ENCODE measurements at regions not wholly inside any gene's neighbourhood (a gene's known extent, or its start where the extent isn't known, plus 50 kb on each side); places are given as distances from the start of the nearest gene placed in this dataset.

- no peak for ATAC-seq
- Mint-ChIP-seq H3K36me3 (ENCODE audit: insufficient read depth) (no peaks in the 10 kb centered on the region), H3K4me1 (ENCODE audit: low read depth) (no peaks in the 10 kb centered on the region), H3K27me3 (ENCODE audit: low read depth) (peaks cover 16% of the 10 kb centered on the region), H3K4me3 (no peak overlapping the region), H3K9me3 (no peaks in the 10 kb centered on the region)
- no peak for DNase-seq
Measured at GRCh38 chr13:52975969-52976368, 52.6 kb upstream of the OLFM4 start.

- Mint-ChIP-seq H3K9me3 (no peaks in the 10 kb centered on the region), H3K27me3 (ENCODE audit: low read depth) (peaks cover 16% of the 10 kb centered on the region), H3K4me3 (no peak overlapping the region), H3K36me3 (ENCODE audit: insufficient read depth) (no peaks in the 10 kb centered on the region), H3K4me1 (ENCODE audit: low read depth) (no peaks in the 10 kb centered on the region)
- ATAC-seq, result no peak
- DNase-seq, result no peak
Measured at GRCh38 chr13:52975161-52975560, 53.5 kb upstream of the OLFM4 start.

- DNase-seq (no peak), ATAC-seq (no peak)
- Mint-ChIP-seq H3K27me3 (ENCODE audit: low read depth) (peaks cover 16% of the 10 kb centered on the region), H3K4me3 (no peak overlapping the region), H3K4me1 (ENCODE audit: low read depth) (no peaks in the 10 kb centered on the region), H3K36me3 (ENCODE audit: insufficient read depth) (no peaks in the 10 kb centered on the region), H3K9me3 (no peaks in the 10 kb centered on the region)
Measured at GRCh38 chr13:52974711-52975110, 53.9 kb upstream of the OLFM4 start.

GRCh38 chr13:52969373-52969772 is 59.2 kb upstream of the OLFM4 start:
- Mint-ChIP-seq H3K4me1 (ENCODE audit: low read depth) (no peaks in the 10 kb centered on the region), H3K9me3 (no peaks in the 10 kb centered on the region), H3K4me3 (no peak overlapping the region), H3K27me3 (ENCODE audit: low read depth) (peaks cover 15% of the 10 kb centered on the region), H3K36me3 (ENCODE audit: insufficient read depth) (no peaks in the 10 kb centered on the region)
- DNase-seq (no peak), ATAC-seq (no peak)

GRCh38 chr13:52968074-52968700 is 60.4 kb upstream of the OLFM4 start:
- peak; percentile 36 for DNase-seq
- H3K4me3 Mint-ChIP-seq, result no peak overlapping the region
- H3K36me3 Mint-ChIP-seq (ENCODE audit: insufficient read depth), result no peaks in the 10 kb centered on the region
- peak; percentile 82 to 84 for ATAC-seq
- peaks cover 10% of the 10 kb centered on the region for H3K27me3 Mint-ChIP-seq (ENCODE audit: low read depth)
- H3K9me3 Mint-ChIP-seq, result no peaks in the 10 kb centered on the region
- H3K4me1 Mint-ChIP-seq (ENCODE audit: low read depth), result no peaks in the 10 kb centered on the region

- Mint-ChIP-seq H3K36me3 (ENCODE audit: insufficient read depth) (no peaks in the 10 kb centered on the region), H3K4me1 (ENCODE audit: low read depth) (no peaks in the 10 kb centered on the region), H3K4me3 (no peak overlapping the region), H3K27me3 (ENCODE audit: low read depth) (no peaks in the 10 kb centered on the region), H3K9me3 (no peaks in the 10 kb centered on the region)
- DNase-seq (no peak), ATAC-seq (no peak)
Measured at GRCh38 chr13:52961987-52962386, 66.6 kb upstream of the OLFM4 start.

- Mint-ChIP-seq H3K4me3 (no peak overlapping the region), H3K9me3 (no peaks in the 10 kb centered on the region), H3K36me3 (ENCODE audit: insufficient read depth) (no peaks in the 10 kb centered on the region), H3K27me3 (ENCODE audit: low read depth) (peaks cover 2% of the 10 kb centered on the region), H3K4me1 (ENCODE audit: low read depth) (no peaks in the 10 kb centered on the region)
- DNase-seq, result no peak
- no peak for ATAC-seq
Measured at GRCh38 chr13:52961256-52961910, 67.2 kb upstream of the OLFM4 start.

- no peaks in the 10 kb centered on the region for H3K9me3 Mint-ChIP-seq
- DNase-seq (no peak), ATAC-seq (no peak)
- no peaks in the 10 kb centered on the region for H3K36me3 Mint-ChIP-seq (ENCODE audit: insufficient read depth)
- H3K4me1 Mint-ChIP-seq (ENCODE audit: low read depth), result no peaks in the 10 kb centered on the region
- peaks cover 2% of the 10 kb centered on the region for H3K27me3 Mint-ChIP-seq (ENCODE audit: low read depth)
- H3K4me3 Mint-ChIP-seq, result no peak overlapping the region
Measured at GRCh38 chr13:52955472-52955874, 73.1 kb upstream of the OLFM4 start.

- ATAC-seq, result no peak
- no peak for DNase-seq
- Mint-ChIP-seq H3K9me3 (no peaks in the 10 kb centered on the region), H3K27me3 (ENCODE audit: low read depth) (peaks cover 2% of the 10 kb centered on the region), H3K4me3 (no peak overlapping the region), H3K36me3 (ENCODE audit: insufficient read depth) (no peaks in the 10 kb centered on the region), H3K4me1 (ENCODE audit: low read depth) (no peaks in the 10 kb centered on the region)
Measured at GRCh38 chr13:52954838-52955237, 73.8 kb upstream of the OLFM4 start.

GRCh38 chr13:52950436-52950956 is 78.1 kb upstream of the OLFM4 start:
- Mint-ChIP-seq H3K4me3 (no peak overlapping the region), H3K27me3 (ENCODE audit: low read depth) (peaks cover 2% of the 10 kb centered on the region), H3K9me3 (no peaks in the 10 kb centered on the region), H3K36me3 (ENCODE audit: insufficient read depth) (no peaks in the 10 kb centered on the region), H3K4me1 (ENCODE audit: low read depth) (no peaks in the 10 kb centered on the region)
- DNase-seq, result no peak
- no peak for ATAC-seq

- DNase-seq (no peak), ATAC-seq (no peak)
- H3K4me1 Mint-ChIP-seq (ENCODE audit: low read depth), result no peaks in the 10 kb centered on the region
- peaks cover 5% of the 10 kb centered on the region for H3K27me3 Mint-ChIP-seq (ENCODE audit: low read depth)
- H3K9me3 Mint-ChIP-seq, result no peaks in the 10 kb centered on the region
- H3K4me3 Mint-ChIP-seq, result no peak overlapping the region
- H3K36me3 Mint-ChIP-seq (ENCODE audit: insufficient read depth), result no peaks in the 10 kb centered on the region
Measured at GRCh38 chr13:52949742-52950141, 78.9 kb upstream of the OLFM4 start.

GRCh38 chr13:52949044-52949443 is 79.6 kb upstream of the OLFM4 start:
- no peaks in the 10 kb centered on the region for H3K9me3 Mint-ChIP-seq
- no peak overlapping the region for H3K4me3 Mint-ChIP-seq
- H3K27me3 Mint-ChIP-seq (ENCODE audit: low read depth), result peaks cover 5% of the 10 kb centered on the region
- no peak for ATAC-seq
- no peak for DNase-seq
- no peaks in the 10 kb centered on the region for H3K36me3 Mint-ChIP-seq (ENCODE audit: insufficient read depth)
- no peaks in the 10 kb centered on the region for H3K4me1 Mint-ChIP-seq (ENCODE audit: low read depth)

- DNase-seq (no peak), ATAC-seq (no peak)
- Mint-ChIP-seq H3K27me3 (ENCODE audit: low read depth) (peaks cover 5% of the 10 kb centered on the region), H3K4me1 (ENCODE audit: low read depth) (no peaks in the 10 kb centered on the region), H3K36me3 (ENCODE audit: insufficient read depth) (no peaks in the 10 kb centered on the region), H3K4me3 (no peak overlapping the region), H3K9me3 (no peaks in the 10 kb centered on the region)
Measured at GRCh38 chr13:52947921-52948373, 80.7 kb upstream of the OLFM4 start.

- H3K36me3 Mint-ChIP-seq (ENCODE audit: insufficient read depth), result no peaks in the 10 kb centered on the region
- no peak overlapping the region for H3K4me3 Mint-ChIP-seq
- H3K4me1 Mint-ChIP-seq (ENCODE audit: low read depth), result no peaks in the 10 kb centered on the region
- ATAC-seq (no peak), DNase-seq (no peak)
- no peaks in the 10 kb centered on the region for H3K9me3 Mint-ChIP-seq
- peaks cover 5% of the 10 kb centered on the region for H3K27me3 Mint-ChIP-seq (ENCODE audit: low read depth)
Measured at GRCh38 chr13:52945348-52945747, 83.3 kb upstream of the OLFM4 start.

- no peaks in the 10 kb centered on the region for H3K4me1 Mint-ChIP-seq (ENCODE audit: low read depth)
- no peak overlapping the region for H3K4me3 Mint-ChIP-seq
- no peak for ATAC-seq
- no peaks in the 10 kb centered on the region for H3K9me3 Mint-ChIP-seq
- H3K27me3 Mint-ChIP-seq (ENCODE audit: low read depth), result peaks cover 5% of the 10 kb centered on the region
- DNase-seq, result no peak
- H3K36me3 Mint-ChIP-seq (ENCODE audit: insufficient read depth), result no peaks in the 10 kb centered on the region
Measured at GRCh38 chr13:52944697-52945096, 83.9 kb upstream of the OLFM4 start.

Measured in activated T-cell treated with anti-CD3 and anti-CD28 coated beads, Interleukin-2, amount 50 U/mL, for 4 hours (primary cell).